ENCODE measurements at regions not wholly inside any gene's neighbourhood (a gene's known extent, or its start where the extent isn't known, plus 50 kb on each side); places are given as distances from the start of the nearest gene placed in this dataset.

- TF ChIP-seq CTCF (conservative IDR thresholded peaks at IDR 0.05; ENCODE audit: low read depth, low read length), result no peak
- no peak for TF ChIP-seq EZH2 (IDR thresholded peaks at IDR 0.05; ENCODE audit: borderline replicate concordance, low read depth, low read length, poor library complexity, severe bottlenecking)
These were observed 1337.8 kb downstream of the AMY1C start for GRCh38 chr1:105087506-105087905.

Data from A673 (cell line).